ENCODE measurements at regions not wholly inside any gene's neighbourhood (a gene's known extent, or its start where the extent isn't known, plus 50 kb on each side); places are given as distances from the start of the nearest gene placed in this dataset.

DNA sequence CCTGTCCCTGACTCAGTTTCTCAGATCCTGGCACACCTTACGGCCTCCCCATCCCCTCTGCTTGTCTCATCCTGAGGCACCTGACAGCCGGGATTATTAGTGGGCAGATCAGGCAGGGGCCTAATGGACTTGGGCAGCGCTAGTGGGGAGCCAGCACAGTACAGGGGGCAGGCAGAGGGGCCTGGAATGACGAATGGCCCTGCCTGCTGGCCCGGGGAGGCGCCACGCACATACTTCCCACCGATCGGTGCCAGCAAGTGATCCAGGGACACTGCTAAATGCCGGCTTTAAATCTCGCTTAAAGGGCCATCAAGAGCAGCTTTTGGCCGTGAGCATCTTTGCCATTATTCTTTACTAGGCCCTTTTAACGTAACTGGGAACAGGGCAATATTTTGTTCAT lies 188.4 kb downstream of the DHX35 start:
- TF ChIP-seq, protein P1, sequence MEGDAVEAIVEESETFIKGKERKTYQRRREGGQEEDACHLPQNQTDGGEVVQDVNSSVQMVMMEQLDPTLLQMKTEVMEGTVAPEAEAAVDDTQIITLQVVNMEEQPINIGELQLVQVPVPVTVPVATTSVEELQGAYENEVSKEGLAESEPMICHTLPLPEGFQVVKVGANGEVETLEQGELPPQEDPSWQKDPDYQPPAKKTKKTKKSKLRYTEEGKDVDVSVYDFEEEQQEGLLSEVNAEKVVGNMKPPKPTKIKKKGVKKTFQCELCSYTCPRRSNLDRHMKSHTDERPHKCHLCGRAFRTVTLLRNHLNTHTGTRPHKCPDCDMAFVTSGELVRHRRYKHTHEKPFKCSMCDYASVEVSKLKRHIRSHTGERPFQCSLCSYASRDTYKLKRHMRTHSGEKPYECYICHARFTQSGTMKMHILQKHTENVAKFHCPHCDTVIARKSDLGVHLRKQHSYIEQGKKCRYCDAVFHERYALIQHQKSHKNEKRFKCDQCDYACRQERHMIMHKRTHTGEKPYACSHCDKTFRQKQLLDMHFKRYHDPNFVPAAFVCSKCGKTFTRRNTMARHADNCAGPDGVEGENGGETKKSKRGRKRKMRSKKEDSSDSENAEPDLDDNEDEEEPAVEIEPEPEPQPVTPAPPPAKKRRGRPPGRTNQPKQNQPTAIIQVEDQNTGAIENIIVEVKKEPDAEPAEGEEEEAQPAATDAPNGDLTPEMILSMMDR (IDR thresholded peaks at IDR 0.05): no peak
- TF ChIP-seq POLR2A (IDR thresholded peaks at IDR 0.05) (no peak), POLR2AphosphoS5 (IDR thresholded peaks at IDR 0.05; ENCODE audit: insufficient read depth in 1 of 2, low read depth in 1 of 2) (no peak)
